ENCODE measurements at regions not wholly inside any gene's neighbourhood (a gene's known extent, or its start where the extent isn't known, plus 50 kb on each side); places are given as distances from the start of the nearest gene placed in this dataset.
"Not testable (repeated sequence)": the region's sequence is repeated elsewhere in the genome, so short reads cannot be mapped to it uniquely, and the experiment has no call there.

GRCh38 chr3:76533710-76534109 lies 506.2 kb upstream of the ROBO2 start:
- TF ChIP-seq CTCF (IDR thresholded peaks at IDR 0.05; ENCODE audit: low read length); EZH2 (optimal IDR thresholded peaks at IDR 0.05; ENCODE audit: low read depth, low read length); EZH2phosphoT487 (IDR thresholded peaks at IDR 0.05; ENCODE audit: low read length): not testable (repeated sequence)
